ENCODE measurements at regions not wholly inside any gene's neighbourhood (a gene's known extent, or its start where the extent isn't known, plus 50 kb on each side); places are given as distances from the start of the nearest gene placed in this dataset.
"Not testable (repeated sequence)": the region's sequence is repeated elsewhere in the genome, so short reads cannot be mapped to it uniquely, and the experiment has no call there.

DNA sequence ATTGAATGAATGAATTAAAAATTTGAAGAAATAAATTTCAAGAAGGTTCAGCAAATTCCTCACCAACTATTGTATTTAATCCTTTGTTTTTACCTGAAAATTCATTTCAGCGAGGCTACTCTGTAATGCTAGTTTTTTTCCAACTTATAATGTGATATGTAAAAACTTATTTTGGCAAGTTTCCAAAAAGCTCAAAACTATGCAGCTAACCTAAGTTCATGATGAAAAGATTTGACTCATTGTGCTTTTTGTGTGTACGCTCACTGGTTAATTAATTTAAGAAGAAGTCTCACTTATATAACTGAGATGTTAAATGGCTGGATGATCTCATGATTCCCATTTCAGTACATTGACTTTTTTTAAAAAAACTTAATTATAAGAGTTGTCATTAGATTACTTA, 196.0 kb upstream of the SAMSN1 start:
- Mint-ChIP-seq H3K4me1 (ENCODE audit: low read depth) (peaks cover 9% of the 10 kb centered on the region), H3K9me3 (peaks cover 4% of the 10 kb centered on the region), H3K4me3 (no peak overlapping the region), H3K27me3 (no peaks in the 10 kb centered on the region), H3K27ac (no peak overlapping the region), H3K36me3 (ENCODE audit: low read depth) (no peaks in the 10 kb centered on the region)

DNA sequence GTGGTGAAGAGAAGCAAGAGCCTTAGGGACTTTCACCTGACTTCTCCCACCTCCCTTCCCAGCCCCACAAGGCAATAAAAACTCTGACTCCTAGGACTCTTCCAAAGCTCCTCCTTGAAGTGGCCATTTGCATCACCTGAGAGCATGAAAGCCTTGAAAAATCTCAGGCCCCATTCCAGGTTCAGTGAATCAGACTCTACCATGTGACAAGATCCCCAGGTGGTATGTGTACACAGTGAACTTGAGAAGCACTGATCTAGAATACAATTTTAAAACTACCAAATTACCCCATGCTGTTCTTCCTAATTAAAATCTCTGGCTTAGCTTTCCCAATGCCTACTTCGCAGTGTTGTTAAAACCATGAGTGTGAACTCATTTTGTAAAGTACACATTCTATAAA, 195.1 kb upstream of the SAMSN1 start:
- no peaks in the 10 kb centered on the region for H3K36me3 Mint-ChIP-seq (ENCODE audit: low read depth)
- peaks cover 17% of the 10 kb centered on the region for H3K4me1 Mint-ChIP-seq (ENCODE audit: low read depth)
- H3K27ac Mint-ChIP-seq, result no peak overlapping the region
- no peak overlapping the region for H3K4me3 Mint-ChIP-seq
- no peaks in the 10 kb centered on the region for H3K27me3 Mint-ChIP-seq
- H3K9me3 Mint-ChIP-seq, result peaks cover 4% of the 10 kb centered on the region

DNA sequence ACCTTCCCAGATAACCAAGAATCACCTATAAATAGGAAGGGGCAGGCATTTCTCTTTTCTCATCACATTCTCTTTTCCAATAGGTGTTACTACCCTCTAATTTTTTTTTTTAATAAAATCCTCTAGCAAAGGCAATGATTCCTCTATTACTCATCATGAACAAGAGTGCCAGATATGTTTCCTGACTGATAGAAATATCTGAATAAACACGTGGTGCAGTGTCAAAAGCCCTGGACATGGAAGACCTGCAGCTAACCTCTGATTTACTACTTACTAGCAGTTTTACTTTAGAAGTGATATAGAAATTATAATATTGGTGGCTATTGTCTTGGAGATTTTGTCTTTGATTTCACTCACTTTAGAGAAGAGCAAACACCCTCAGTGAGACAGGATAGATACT, 194.6 kb upstream of the SAMSN1 start:
- no peaks in the 10 kb centered on the region for H3K27me3 Mint-ChIP-seq
- H3K36me3 Mint-ChIP-seq (ENCODE audit: low read depth), result no peaks in the 10 kb centered on the region

DNA sequence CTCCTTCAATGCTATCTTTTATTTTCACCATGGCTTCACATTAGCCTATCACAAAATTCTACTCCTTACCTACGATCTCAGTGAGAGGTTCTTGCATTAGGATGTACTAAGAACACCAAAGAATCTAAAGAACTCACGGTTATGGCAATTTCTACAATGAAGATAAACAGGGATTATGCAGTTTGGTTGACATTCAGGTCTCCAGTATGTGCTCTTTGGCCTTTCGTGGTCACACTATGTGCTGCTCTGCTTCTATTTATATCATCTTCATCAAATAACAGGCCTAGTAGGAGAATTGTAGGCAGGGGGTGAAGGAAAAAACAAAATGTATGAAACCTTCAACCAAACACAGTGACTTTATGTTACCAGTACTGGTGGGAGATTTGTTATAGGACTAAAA, 194.0 kb upstream of the SAMSN1 start:
- Mint-ChIP-seq H3K9me3 (peaks cover 4% of the 10 kb centered on the region), H3K4me3 (no peak overlapping the region), H3K36me3 (ENCODE audit: low read depth) (no peaks in the 10 kb centered on the region), H3K27me3 (no peaks in the 10 kb centered on the region), H3K27ac (no peak overlapping the region), H3K4me1 (ENCODE audit: low read depth) (peaks cover 29% of the 10 kb centered on the region)

More for the DNA sequence above, 194.6 kb upstream of the SAMSN1 start:
- Mint-ChIP-seq H3K27ac (no peak overlapping the region), H3K9me3 (peaks cover 4% of the 10 kb centered on the region), H3K4me1 (ENCODE audit: low read depth) (peaks cover 23% of the 10 kb centered on the region), H3K4me3 (no peak overlapping the region)

DNA sequence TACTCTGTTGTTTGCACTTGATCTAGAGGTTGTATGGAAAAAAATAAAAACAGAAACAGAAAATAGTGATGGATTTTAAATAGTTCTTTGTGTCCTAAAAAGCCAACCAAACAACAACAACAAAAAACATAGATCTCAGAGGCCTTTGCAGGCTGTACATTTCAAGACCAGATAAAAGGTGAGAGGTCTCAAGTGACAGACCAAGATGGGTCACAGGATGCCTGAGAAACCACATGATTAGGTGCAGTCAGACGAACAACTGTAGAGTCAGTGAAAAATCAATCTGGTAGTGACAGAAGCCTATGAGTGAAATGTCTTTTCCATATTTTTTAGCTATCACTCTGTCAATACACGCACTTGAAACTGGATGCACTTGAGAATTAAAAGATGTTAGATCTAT, 193.5 kb upstream of the SAMSN1 start:
- no peak overlapping the region for H3K27ac Mint-ChIP-seq
- peaks cover 29% of the 10 kb centered on the region for H3K4me1 Mint-ChIP-seq (ENCODE audit: low read depth)
- peaks cover 4% of the 10 kb centered on the region for H3K9me3 Mint-ChIP-seq
- H3K36me3 Mint-ChIP-seq (ENCODE audit: low read depth), result no peaks in the 10 kb centered on the region
- H3K27me3 Mint-ChIP-seq, result no peaks in the 10 kb centered on the region
- no peak overlapping the region for H3K4me3 Mint-ChIP-seq

DNA sequence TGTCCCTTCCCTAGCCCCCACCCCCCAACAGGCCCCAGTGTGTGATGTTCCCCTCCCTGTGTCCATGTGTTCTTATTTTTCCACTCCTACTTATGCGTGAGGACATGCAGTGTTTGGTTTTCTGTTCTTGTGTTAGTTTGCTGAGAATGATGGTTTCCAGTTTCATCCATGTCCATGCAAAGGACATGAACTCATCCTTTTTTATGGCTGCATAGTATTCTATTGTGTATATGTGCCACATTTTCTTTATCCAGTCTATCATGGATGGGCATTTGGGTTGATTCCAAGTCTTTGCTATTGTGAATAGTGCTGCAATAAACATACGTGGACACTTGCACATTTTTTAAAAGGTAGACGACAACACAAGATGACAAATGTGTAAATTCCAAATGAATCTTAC, 192.5 kb upstream of the SAMSN1 start:
- H3K4me3 Mint-ChIP-seq; H3K27me3 Mint-ChIP-seq; H3K9me3 Mint-ChIP-seq; H3K36me3 Mint-ChIP-seq (ENCODE audit: low read depth); H3K27ac Mint-ChIP-seq: not testable (repeated sequence)
- peaks cover 36% of the 10 kb centered on the region for H3K4me1 Mint-ChIP-seq (ENCODE audit: low read depth)

DNA sequence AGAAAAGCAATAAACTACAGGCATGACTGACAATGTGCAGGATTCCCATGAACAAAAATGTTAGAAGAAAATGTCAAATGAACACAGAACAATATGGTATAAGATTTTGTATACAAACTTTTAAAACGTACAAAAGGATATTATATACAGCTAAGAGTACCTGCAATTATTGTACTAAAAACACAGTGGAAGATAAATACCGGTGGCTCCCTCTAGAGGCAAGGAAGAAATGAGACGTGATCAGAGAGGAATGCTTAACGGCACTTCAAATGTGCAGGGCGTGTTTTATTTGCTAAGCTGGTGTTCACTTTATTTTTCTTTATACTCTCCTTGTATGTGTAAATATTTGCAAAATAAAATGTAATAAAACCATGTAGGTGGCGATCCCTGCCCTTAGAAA, 191.8 kb upstream of the SAMSN1 start:
- H3K4me1 Mint-ChIP-seq (ENCODE audit: low read depth), result peaks cover 38% of the 10 kb centered on the region
- H3K36me3 Mint-ChIP-seq (ENCODE audit: low read depth), result no peaks in the 10 kb centered on the region
- no peaks in the 10 kb centered on the region for H3K9me3 Mint-ChIP-seq
- no peak overlapping the region for H3K4me3 Mint-ChIP-seq
- no peak overlapping the region for H3K27ac Mint-ChIP-seq
- no peaks in the 10 kb centered on the region for H3K27me3 Mint-ChIP-seq

DNA sequence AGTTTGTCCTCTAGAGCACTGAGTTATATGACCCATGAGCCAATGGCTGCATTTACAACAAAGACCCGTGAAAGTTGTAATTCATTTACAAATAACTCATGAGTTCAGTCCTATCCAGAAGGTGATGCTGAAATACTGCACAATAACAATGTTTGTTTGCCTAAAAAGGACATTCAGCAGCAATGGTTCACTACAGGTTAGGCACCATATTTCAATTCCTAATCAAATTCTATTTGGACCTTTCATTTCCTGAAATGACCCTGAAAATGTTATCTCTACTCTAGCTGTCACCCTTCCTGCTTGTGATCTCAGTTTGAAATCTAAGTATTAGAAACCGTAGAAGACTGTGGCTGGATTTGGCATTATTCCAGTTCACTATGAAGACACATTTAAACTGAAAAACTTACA, 191.2 kb upstream of the SAMSN1 start:
- Mint-ChIP-seq H3K27me3 (no peaks in the 10 kb centered on the region), H3K27ac (no peak overlapping the region), H3K36me3 (ENCODE audit: low read depth) (no peaks in the 10 kb centered on the region), H3K4me3 (no peak overlapping the region), H3K4me1 (ENCODE audit: low read depth) (peaks cover 38% of the 10 kb centered on the region), H3K9me3 (no peaks in the 10 kb centered on the region)

DNA sequence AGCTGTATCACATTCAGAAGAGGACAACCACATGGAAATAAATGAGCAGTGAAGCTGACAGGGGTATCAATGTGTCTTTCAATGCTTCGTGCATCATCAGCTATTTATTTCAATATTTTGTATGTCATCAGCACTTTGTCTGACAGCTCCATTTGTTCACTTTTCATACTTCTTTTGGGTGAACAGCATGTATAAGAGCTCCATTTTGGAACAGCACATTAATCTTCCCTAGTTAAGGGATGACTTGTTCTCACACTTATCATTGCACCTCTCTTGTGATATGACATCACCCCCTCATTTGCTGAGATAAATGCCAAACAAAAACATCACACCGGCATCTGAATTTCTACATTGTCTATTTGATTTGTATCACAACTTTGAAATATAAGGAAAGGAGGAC, 190.6 kb upstream of the SAMSN1 start:
- Mint-ChIP-seq H3K9me3 (no peaks in the 10 kb centered on the region), H3K27ac (no peak overlapping the region), H3K36me3 (ENCODE audit: low read depth) (no peaks in the 10 kb centered on the region), H3K4me1 (ENCODE audit: low read depth) (peaks cover 38% of the 10 kb centered on the region), H3K27me3 (no peaks in the 10 kb centered on the region), H3K4me3 (no peak overlapping the region)

DNA sequence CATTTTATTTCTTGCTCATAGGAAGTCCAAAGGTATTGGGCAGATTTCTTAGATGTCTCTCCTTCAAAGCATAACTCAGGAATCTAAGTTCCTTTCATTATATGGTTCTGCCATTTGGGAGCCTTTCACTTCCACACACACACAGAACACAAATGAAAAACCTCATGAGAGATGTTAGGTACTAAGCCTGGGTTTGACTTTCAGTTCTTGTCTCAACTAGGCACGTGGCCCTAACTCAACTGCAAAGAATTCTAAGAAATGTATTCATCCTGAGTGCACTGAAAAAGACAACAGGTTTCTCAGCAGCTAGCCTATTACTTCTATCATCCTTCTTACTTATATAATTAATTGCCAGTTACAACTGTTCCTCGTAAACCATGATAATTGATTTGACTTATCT, 190.0 kb upstream of the SAMSN1 start:
- Mint-ChIP-seq H3K27ac (peak overlapping the region; percentile 83), H3K36me3 (ENCODE audit: low read depth) (no peaks in the 10 kb centered on the region), H3K27me3 (no peaks in the 10 kb centered on the region), H3K4me1 (ENCODE audit: low read depth) (peaks cover 38% of the 10 kb centered on the region), H3K9me3 (no peaks in the 10 kb centered on the region), H3K4me3 (no peak overlapping the region)

DNA sequence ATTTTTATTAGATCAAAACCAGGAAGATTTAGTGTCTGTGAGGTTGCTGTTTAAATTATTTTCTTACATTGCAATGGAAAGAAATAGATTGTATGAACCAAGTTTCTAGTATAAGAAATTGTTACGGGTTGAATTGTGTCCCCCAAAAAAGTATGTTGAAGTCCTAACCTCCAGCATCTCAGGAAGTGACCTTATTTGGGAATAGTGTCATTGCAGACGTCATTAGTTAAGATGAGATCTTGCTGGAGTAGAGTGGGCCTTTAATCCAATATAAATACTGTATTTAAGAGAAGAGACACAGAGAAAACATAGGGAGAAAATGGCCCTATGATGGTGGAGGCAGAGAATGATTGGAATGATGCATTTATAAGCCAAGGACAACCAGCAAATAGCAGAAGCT, 188.7 kb upstream of the SAMSN1 start:
- H3K27me3 Mint-ChIP-seq, result no peaks in the 10 kb centered on the region
- H3K36me3 Mint-ChIP-seq (ENCODE audit: low read depth), result no peaks in the 10 kb centered on the region
- H3K4me3 Mint-ChIP-seq, result no peak overlapping the region
- no peaks in the 10 kb centered on the region for H3K9me3 Mint-ChIP-seq
- H3K4me1 Mint-ChIP-seq (ENCODE audit: low read depth), result peaks cover 38% of the 10 kb centered on the region
- H3K27ac Mint-ChIP-seq, result no peak overlapping the region

DNA sequence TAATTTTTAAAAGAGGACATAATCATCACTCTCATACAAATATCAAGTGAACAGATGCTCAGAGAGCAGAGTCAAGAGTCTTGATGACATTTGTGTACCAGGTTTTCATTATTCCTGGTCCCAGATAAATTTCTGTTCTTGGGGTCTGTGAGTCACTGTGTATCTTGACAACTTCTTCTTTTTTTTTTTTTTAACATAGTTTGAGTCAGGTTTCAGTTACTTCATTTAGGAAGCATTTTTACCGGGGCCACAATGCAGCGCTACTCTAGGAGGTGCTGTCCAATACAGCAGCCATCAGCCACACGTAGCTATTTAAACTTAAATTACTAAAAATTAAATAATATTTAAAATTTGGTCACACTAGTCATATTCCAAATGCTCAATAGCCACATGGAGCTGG, 188.1 kb upstream of the SAMSN1 start:
- no peaks in the 10 kb centered on the region for H3K36me3 Mint-ChIP-seq (ENCODE audit: low read depth)
- no peaks in the 10 kb centered on the region for H3K9me3 Mint-ChIP-seq
- no peaks in the 10 kb centered on the region for H3K27me3 Mint-ChIP-seq
- peaks cover 38% of the 10 kb centered on the region for H3K4me1 Mint-ChIP-seq (ENCODE audit: low read depth)
- no peak overlapping the region for H3K27ac Mint-ChIP-seq
- no peak overlapping the region for H3K4me3 Mint-ChIP-seq

DNA sequence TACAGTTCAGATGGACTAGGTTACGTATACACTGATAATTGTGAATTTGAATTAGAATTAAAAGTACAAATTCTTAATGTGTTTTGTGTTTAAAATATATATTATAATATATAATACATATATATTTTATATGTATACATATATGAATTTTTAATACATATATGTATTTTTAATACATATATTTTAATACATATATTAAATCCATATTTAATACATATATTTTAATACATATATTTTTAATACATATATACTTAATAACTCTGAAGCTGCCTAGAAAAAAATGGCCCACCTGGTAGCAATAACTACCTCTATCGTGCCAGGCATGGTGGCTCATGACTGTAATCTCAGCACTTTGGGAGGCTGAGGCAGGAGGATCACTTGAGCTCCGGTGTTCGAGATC, 179.1 kb upstream of the SAMSN1 start:
- Mint-ChIP-seq H3K27me3 (no peaks in the 10 kb centered on the region), H3K4me3 (no peak overlapping the region), H3K9me3 (no peaks in the 10 kb centered on the region), H3K27ac (no peak overlapping the region), H3K36me3 (ENCODE audit: low read depth) (no peaks in the 10 kb centered on the region), H3K4me1 (ENCODE audit: low read depth) (peaks cover 5% of the 10 kb centered on the region)

DNA sequence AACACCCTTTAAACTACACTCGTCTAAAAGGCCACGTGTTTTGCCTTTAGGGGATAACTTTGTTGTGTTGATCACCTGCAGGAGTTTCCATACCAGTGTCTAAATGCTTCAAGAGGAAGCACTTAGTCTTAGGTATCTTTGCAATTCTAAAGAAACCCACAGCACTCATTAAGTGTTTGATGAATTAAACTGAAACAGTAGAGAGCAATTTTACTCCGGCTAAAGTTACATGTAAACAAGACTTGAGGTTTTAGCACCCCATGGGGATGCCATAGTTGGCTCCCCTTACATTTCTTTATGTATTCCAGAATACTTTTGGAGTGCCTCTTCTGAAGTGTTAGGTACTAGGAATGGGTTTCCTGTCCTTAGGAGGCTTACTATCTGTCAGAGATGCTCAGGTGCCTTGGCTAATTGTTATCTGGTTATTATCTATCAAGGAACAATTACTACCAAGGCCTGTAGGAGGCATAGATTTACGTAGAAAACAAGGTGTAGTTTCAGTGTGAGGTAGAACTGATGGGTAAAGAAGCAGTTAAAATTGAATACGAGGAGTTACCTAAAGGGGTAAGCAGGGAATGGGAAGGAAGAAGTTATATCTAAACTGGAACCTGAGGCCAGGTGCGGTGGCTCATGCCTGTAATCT, 176.8 kb upstream of the SAMSN1 start:
- no peaks in the 10 kb centered on the region for H3K27me3 Mint-ChIP-seq
- H3K4me1 Mint-ChIP-seq (ENCODE audit: low read depth), result peaks cover 5% of the 10 kb centered on the region
- no peak overlapping the region for H3K27ac Mint-ChIP-seq
- no peak overlapping the region for H3K4me3 Mint-ChIP-seq
- no peaks in the 10 kb centered on the region for H3K9me3 Mint-ChIP-seq
- H3K36me3 Mint-ChIP-seq (ENCODE audit: low read depth), result no peaks in the 10 kb centered on the region

DNA sequence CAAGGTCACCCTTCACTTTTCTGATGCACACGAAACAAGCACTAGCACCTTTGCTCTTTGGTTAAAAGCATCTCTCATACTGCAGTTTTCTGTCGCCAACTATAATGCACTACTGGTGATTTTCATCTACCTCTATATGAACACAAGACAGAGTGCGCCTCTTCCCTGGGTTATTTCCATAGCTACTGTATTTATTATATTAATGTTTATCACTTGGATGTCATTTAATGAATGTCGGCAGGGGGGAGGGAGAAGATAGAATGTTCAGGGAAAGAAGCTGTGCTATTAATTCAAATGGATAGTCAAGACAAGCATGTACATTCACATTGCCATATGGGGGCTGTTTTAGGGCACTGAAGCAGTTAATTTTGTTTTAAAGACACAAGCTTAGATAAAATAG, 174.1 kb upstream of the SAMSN1 start:
- H3K4me1 Mint-ChIP-seq (ENCODE audit: low read depth), result no peaks in the 10 kb centered on the region
- H3K36me3 Mint-ChIP-seq (ENCODE audit: low read depth), result no peaks in the 10 kb centered on the region
- no peaks in the 10 kb centered on the region for H3K27me3 Mint-ChIP-seq
- H3K27ac Mint-ChIP-seq, result no peak overlapping the region
- H3K4me3 Mint-ChIP-seq, result no peak overlapping the region
- H3K9me3 Mint-ChIP-seq, result no peaks in the 10 kb centered on the region

DNA sequence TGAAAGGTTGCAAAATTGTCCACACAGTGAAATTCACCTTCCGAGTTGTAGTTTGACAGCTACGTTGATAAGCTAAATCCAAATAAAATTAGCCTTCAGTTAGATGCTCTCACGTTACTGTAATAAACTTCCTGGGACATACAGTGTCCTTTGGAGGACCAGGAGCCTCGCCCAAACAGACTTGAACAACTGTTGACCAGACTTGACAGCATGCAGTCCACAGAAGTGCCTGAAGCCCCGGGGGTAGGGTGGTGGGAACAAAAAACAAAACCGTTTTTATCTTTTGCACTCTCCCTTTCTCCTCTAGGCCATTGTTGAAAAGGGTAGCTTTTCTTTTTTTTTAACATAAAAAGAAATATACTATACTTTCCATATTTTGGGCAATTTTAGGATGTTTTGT, 172.8 kb upstream of the SAMSN1 start:
- Mint-ChIP-seq H3K4me3 (no peak overlapping the region), H3K27ac (no peak overlapping the region), H3K36me3 (ENCODE audit: low read depth) (no peaks in the 10 kb centered on the region), H3K9me3 (no peaks in the 10 kb centered on the region), H3K27me3 (no peaks in the 10 kb centered on the region), H3K4me1 (ENCODE audit: low read depth) (no peaks in the 10 kb centered on the region)

Data from stimulated activated naive CD8-positive, alpha-beta T cell treated with anti-CD3 and anti-CD28 coated beads, Interleukin-15, Interleukin-2, amounts not matched to agents 100 ng/mL and 50 ng/mL, for 24 hours (primary cell).